Mesendoderm (in vitro differentiated cells): ENCODE measurements at regions not wholly inside any gene's neighbourhood (a gene's known extent, or its start where the extent isn't known, plus 50 kb on each side); places are given as distances from the start of the nearest gene placed in this dataset.

ENCODE experiments used
- DNase-seq: peaks from one replicate; pipeline ENCODE4 v3.0.0; 2013
- H2AK5ac ChIP-seq: 2 replicates; pipeline ENCODE4 v1.6.1; 2013; ENCODE audit warnings: low read length, inconsistent platforms
- H2BK120ac ChIP-seq: 2 replicates; pipeline ENCODE4 v1.6.1; 2013; ENCODE audit warnings: low read depth, mild to moderate bottlenecking, low read length, moderate library complexity, mixed read lengths
- H2BK15ac ChIP-seq: replicated peaks from 2 replicates; pipeline ENCODE4 v1.6.1; 2013; ENCODE audit warnings: low read depth, mild to moderate bottlenecking, moderate library complexity
- H2BK5ac ChIP-seq: 2 replicates; pipeline ENCODE4 v1.6.1; 2013; ENCODE audit warnings: low read length, inconsistent platforms
- H3K18ac ChIP-seq: 2 replicates; pipeline ENCODE4 v1.6.1; 2013; ENCODE audit warnings: mild to moderate bottlenecking, low read length, mixed read lengths
- H3K23ac ChIP-seq: one replicate; pipeline ENCODE4 v1.6.1; 2013; ENCODE audit warnings: low read length
- H3K27ac ChIP-seq: 2 replicates; pipeline ENCODE4 v1.5.1; 2013; ENCODE audit warnings: low read depth, mild to moderate bottlenecking, inconsistent platforms, low read length, moderate library complexity
- H3K27me3 ChIP-seq: 2 replicates; pipeline ENCODE4 v1.6.1; 2013; ENCODE audit warnings: low read length, control low read depth, mild to moderate bottlenecking, inconsistent platforms; ENCODE audit not compliant: insufficient read depth, poor library complexity
- H3K36me3 ChIP-seq: 2 replicates; pipeline ENCODE4 v1.6.1; 2013; ENCODE audit warnings: low read length, inconsistent platforms; ENCODE audit not compliant: control insufficient read depth, insufficient read depth
- H3K4ac ChIP-seq: one replicate; pipeline ENCODE4 v1.6.1; 2013; ENCODE audit warnings: low read depth, mild to moderate bottlenecking, low read length, moderate library complexity
- H3K4me1 ChIP-seq: 2 replicates; pipeline ENCODE4 v1.6.1; 2013; ENCODE audit warnings: low read depth, low read length, inconsistent platforms; ENCODE audit not compliant: control insufficient read depth
- H3K4me2 ChIP-seq: 2 replicates; pipeline ENCODE4 v1.6.1; 2013; ENCODE audit warnings: low read length
- H3K4me3 ChIP-seq: 2 replicates; pipeline ENCODE4 v1.5.1; 2013; ENCODE audit warnings: mild to moderate bottlenecking, low read length
- H3K56ac ChIP-seq: one replicate; pipeline ENCODE4 v1.6.1; 2013; ENCODE audit warnings: low read length
- H3K79me1 ChIP-seq: 2 replicates; pipeline ENCODE4 v1.6.1; 2013; ENCODE audit warnings: low read length, inconsistent platforms
- H3K79me2 ChIP-seq: 2 replicates; pipeline ENCODE4 v1.6.1; 2013; ENCODE audit warnings: mild to moderate bottlenecking, low read length; ENCODE audit not compliant: control insufficient read depth, insufficient read depth
- H3K9ac ChIP-seq: 2 replicates; pipeline ENCODE4 v1.6.1; 2013; ENCODE audit warnings: low read length, inconsistent platforms
- H4K5ac ChIP-seq: one replicate; pipeline ENCODE4 v1.6.1; 2013; ENCODE audit warnings: low read length
- H4K8ac ChIP-seq: one replicate; pipeline ENCODE4 v1.6.1; 2013; ENCODE audit warnings: low read depth, mild to moderate bottlenecking, control low read depth, low read length, moderate library complexity
- WGBS: extraction: QIAGEN DNeasy Blood & Tissue Kit; methylation state at CpG from one replicate; pipeline ENCODE4 v1.1.7; 2013; ENCODE audit warnings: low lambda C conversion rate, missing lambda C conversion rate; ENCODE audit not compliant: insufficient coverage; ENCODE audit errors: extremely low coverage; 5-methylcytosine and 5-hydroxymethylcytosine counted together

- H2BK5ac ChIP-seq = no peak overlapping the region
- no peak overlapping the region for H3K9ac ChIP-seq
- H2BK120ac ChIP-seq = no peak overlapping the region
- H3K23ac ChIP-seq = no peak overlapping the region
- H3K27ac ChIP-seq = no peak overlapping the region
- H2BK15ac ChIP-seq = no peak overlapping the region
- H3K36me3 ChIP-seq = no peaks in the 10 kb centered on the region
- no peak overlapping the region for H2AK5ac ChIP-seq
- no peak overlapping the region for H3K4me3 ChIP-seq
- H3K56ac ChIP-seq = no peak overlapping the region
- H3K79me1 ChIP-seq = no peaks in the 10 kb centered on the region
- H4K8ac ChIP-seq = no peak overlapping the region
- no peak for DNase-seq
- no peak overlapping the region for H4K5ac ChIP-seq
- no peaks in the 10 kb centered on the region for H3K27me3 ChIP-seq
- H3K4ac ChIP-seq = no peak overlapping the region
- H3K79me2 ChIP-seq = no peaks in the 10 kb centered on the region
- H3K4me2 ChIP-seq = no peak overlapping the region
- no peak overlapping the region for H3K18ac ChIP-seq
- peaks cover 8% of the 10 kb centered on the region for H3K4me1 ChIP-seq
Measured at GRCh38 chr11:115578275-115578674, 74.1 kb upstream of the CADM1 start.

GRCh38 chr11:115577701-115578100 lies 73.5 kb upstream of the CADM1 start:
- Histone ChIP-seq H4K8ac (no peak overlapping the region), H3K4me2 (no peak overlapping the region), H3K4me3 (no peak overlapping the region), H2AK5ac (no peak overlapping the region), H4K5ac (no peak overlapping the region), H3K79me1 (no peaks in the 10 kb centered on the region), H3K36me3 (no peaks in the 10 kb centered on the region), H3K23ac (no peak overlapping the region), H3K9ac (no peak overlapping the region), H3K27ac (no peak overlapping the region), H3K27me3 (no peaks in the 10 kb centered on the region), H3K79me2 (no peaks in the 10 kb centered on the region), H3K4ac (no peak overlapping the region), H2BK15ac (no peak overlapping the region), H2BK5ac (no peak overlapping the region), H3K4me1 (peaks cover 8% of the 10 kb centered on the region), H3K56ac (no peak overlapping the region), H3K18ac (no peak overlapping the region), H2BK120ac (no peak overlapping the region)
- DNase-seq = no peak
- WGBS = no CpG with 5 or more reads among the region's 3 CpGs

GRCh38 chr11:115576606-115577380 lies 72.6 kb upstream of the CADM1 start:
- H3K4ac ChIP-seq = no peak overlapping the region
- no peaks in the 10 kb centered on the region for H3K27me3 ChIP-seq
- H3K79me1 ChIP-seq = no peaks in the 10 kb centered on the region
- DNase-seq = peak; percentile 45
- no CpG with 5 or more reads among the region's 6 CpGs for WGBS
- H3K36me3 ChIP-seq = no peaks in the 10 kb centered on the region
- no peak overlapping the region for H3K4me3 ChIP-seq
- H3K23ac ChIP-seq = no peak overlapping the region
- H4K5ac ChIP-seq = no peak overlapping the region
- H3K4me2 ChIP-seq = no peak overlapping the region
- H3K9ac ChIP-seq = no peak overlapping the region
- no peak overlapping the region for H2BK5ac ChIP-seq
- no peak overlapping the region for H2AK5ac ChIP-seq
- H2BK120ac ChIP-seq = no peak overlapping the region
- H2BK15ac ChIP-seq = no peak overlapping the region
- no peak overlapping the region for H4K8ac ChIP-seq
- no peak overlapping the region for H3K18ac ChIP-seq
- H3K56ac ChIP-seq = no peak overlapping the region
- no peaks in the 10 kb centered on the region for H3K79me2 ChIP-seq
- H3K27ac ChIP-seq = no peak overlapping the region
- H3K4me1 ChIP-seq = peaks cover 7% of the 10 kb centered on the region

GRCh38 chr11:115572551-115572950 lies 68.3 kb upstream of the CADM1 start:
- Histone ChIP-seq H3K18ac (no peak overlapping the region), H3K23ac (no peak overlapping the region), H3K27me3 (no peaks in the 10 kb centered on the region), H3K36me3 (no peaks in the 10 kb centered on the region), H3K27ac (no peak overlapping the region), H3K4me2 (no peak overlapping the region), H2BK5ac (no peak overlapping the region), H3K4ac (no peak overlapping the region), H2BK15ac (no peak overlapping the region), H4K8ac (no peak overlapping the region), H3K79me1 (no peaks in the 10 kb centered on the region), H4K5ac (no peak overlapping the region), H3K4me3 (no peak overlapping the region), H3K79me2 (no peaks in the 10 kb centered on the region), H3K4me1 (no peaks in the 10 kb centered on the region), H3K9ac (no peak overlapping the region), H2BK120ac (no peak overlapping the region), H3K56ac (no peak overlapping the region), H2AK5ac (no peak overlapping the region)
- WGBS = 100% methylated on average over 1 of the region's 5 CpGs
- DNase-seq = no peak

DNA sequence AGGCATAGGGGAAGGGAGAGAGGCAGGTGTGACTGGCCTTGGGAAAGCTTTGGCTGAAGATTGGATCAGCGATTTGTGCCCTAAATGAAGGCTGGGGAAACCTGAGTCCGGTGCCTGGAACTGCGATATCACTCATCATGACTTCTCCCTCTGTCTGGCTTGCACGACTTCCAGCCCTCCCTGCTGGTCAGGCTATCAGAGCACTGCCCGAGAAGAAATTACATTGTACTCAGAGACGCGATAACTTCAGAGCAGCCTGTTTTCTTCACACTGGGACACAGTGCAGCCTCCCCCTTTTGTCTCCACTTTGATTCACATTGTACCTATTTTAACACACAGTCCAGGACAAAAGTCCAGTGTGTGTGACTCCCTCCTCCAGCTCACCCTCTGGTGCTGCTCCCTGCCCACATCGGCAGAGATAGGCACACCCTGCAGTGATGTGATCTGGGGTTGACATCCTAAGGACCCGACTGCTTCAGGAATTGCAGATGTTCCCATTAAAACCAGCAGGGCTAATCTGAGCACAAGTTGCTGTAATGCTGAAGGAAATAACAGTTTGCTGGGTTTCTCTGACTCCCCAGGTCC lies 62.1 kb upstream of the CADM1 start:
- Histone ChIP-seq H2BK15ac (no peak overlapping the region), H2AK5ac (no peak overlapping the region), H3K4ac (no peak overlapping the region), H3K56ac (no peak overlapping the region), H3K27me3 (no peaks in the 10 kb centered on the region), H2BK5ac (no peak overlapping the region), H4K5ac (no peak overlapping the region), H2BK120ac (no peak overlapping the region), H4K8ac (no peak overlapping the region), H3K23ac (peak overlapping the region; percentile 24), H3K4me2 (no peak overlapping the region), H3K27ac (no peak overlapping the region), H3K4me1 (no peaks in the 10 kb centered on the region), H3K79me1 (no peaks in the 10 kb centered on the region), H3K36me3 (no peaks in the 10 kb centered on the region), H3K79me2 (no peaks in the 10 kb centered on the region), H3K4me3 (no peak overlapping the region), H3K9ac (no peak overlapping the region), H3K18ac (no peak overlapping the region)
- no peak for DNase-seq
- no CpG with 5 or more reads among the region's 9 CpGs for WGBS

- Histone ChIP-seq H2BK15ac (no peak overlapping the region), H3K23ac (no peak overlapping the region), H3K4me1 (no peaks in the 10 kb centered on the region), H3K4ac (no peak overlapping the region), H3K79me1 (no peaks in the 10 kb centered on the region), H3K79me2 (no peaks in the 10 kb centered on the region), H3K56ac (no peak overlapping the region), H3K27ac (no peak overlapping the region), H3K18ac (no peak overlapping the region), H4K5ac (no peak overlapping the region), H3K4me2 (no peak overlapping the region), H3K36me3 (no peaks in the 10 kb centered on the region), H2BK5ac (no peak overlapping the region), H4K8ac (no peak overlapping the region), H2AK5ac (no peak overlapping the region), H3K27me3 (no peaks in the 10 kb centered on the region), H3K4me3 (no peak overlapping the region), H3K9ac (no peak overlapping the region), H2BK120ac (no peak overlapping the region)
- WGBS = no CpG with 5 or more reads among the region's 8 CpGs
- no peak for DNase-seq
Measured at GRCh38 chr11:115564851-115565250, 60.6 kb upstream of the CADM1 start.
